Mesothelial cell of epicardium (in vitro differentiated cells): ENCODE measurements at regions not wholly inside any gene's neighbourhood (a gene's known extent, or its start where the extent isn't known, plus 50 kb on each side); places are given as distances from the start of the nearest gene placed in this dataset.

ENCODE experiments used
- DNase-seq, 2 experiments: peaks; one replicate each; pipeline ENCODE4 v3.0.0; 2021; ENCODE audit warnings: low spot score in 2 of 2; ENCODE audit not compliant: unreplicated experiment in 2 of 2
- H3K27ac Mint-ChIP-seq: 2 replicates; pipeline ENCODE4 v1.8.0; 2021; ENCODE audit warnings: mixed read lengths
- H3K27me3 Mint-ChIP-seq: 2 replicates; pipeline ENCODE4 v1.8.0; 2021; ENCODE audit warnings: low read depth, mixed read lengths
- H3K36me3 Mint-ChIP-seq: 2 replicates; pipeline ENCODE4 v1.8.0; 2021; ENCODE audit warnings: mixed read lengths
- H3K4me1 Mint-ChIP-seq: 2 replicates; pipeline ENCODE4 v1.8.0; 2021; ENCODE audit warnings: mixed read lengths
- H3K4me3 Mint-ChIP-seq: 2 replicates; pipeline ENCODE4 v1.8.0; 2021; ENCODE audit warnings: mild to moderate bottlenecking, moderate library complexity, mixed read lengths
- H3K9me3 Mint-ChIP-seq: 2 replicates; pipeline ENCODE4 v1.8.0; 2021; ENCODE audit warnings: mixed read lengths
- CTCF ChIP-seq: fragments of 200-600 bp; sonication (generic); IDR thresholded peaks from one replicate; pipeline ENCODE4 v1.5.0; 2021; ENCODE audit warnings: antibody characterized with exemption; ENCODE audit not compliant: unreplicated experiment

GRCh38 chr7:138184191-138184590 lies 107.9 kb downstream of the AKR1D1 start:
- Mint-ChIP-seq H3K9me3 (peaks cover 17% of the 10 kb centered on the region), H3K4me3 (no peak overlapping the region), H3K36me3 (peaks cover 3% of the 10 kb centered on the region), H3K27ac (no peak overlapping the region), H3K27me3 (no peaks in the 10 kb centered on the region), H3K4me1 (no peaks in the 10 kb centered on the region)
- TF ChIP-seq CTCF, result no peak
- DNase-seq, result no peak

GRCh38 chr7:138185132-138185908 lies 109.1 kb downstream of the AKR1D1 start:
- TF ChIP-seq CTCF, result no peak
- no peak overlapping the region for H3K4me3 Mint-ChIP-seq
- DNase-seq, result no peak
- H3K36me3 Mint-ChIP-seq, result peaks cover 3% of the 10 kb centered on the region
- H3K9me3 Mint-ChIP-seq, result peaks cover 16% of the 10 kb centered on the region
- no peaks in the 10 kb centered on the region for H3K27me3 Mint-ChIP-seq
- H3K27ac Mint-ChIP-seq, result no peak overlapping the region
- H3K4me1 Mint-ChIP-seq, result no peaks in the 10 kb centered on the region

GRCh38 chr7:138186951-138187351 lies 110.7 kb downstream of the AKR1D1 start:
- Mint-ChIP-seq H3K4me3 (no peak overlapping the region), H3K9me3 (peaks cover 19% of the 10 kb centered on the region), H3K27me3 (no peaks in the 10 kb centered on the region), H3K36me3 (peaks cover 3% of the 10 kb centered on the region), H3K27ac (no peak overlapping the region), H3K4me1 (no peaks in the 10 kb centered on the region)
- no peak for DNase-seq
- TF ChIP-seq CTCF, result no peak

GRCh38 chr7:138188290-138188858 lies 112.1 kb downstream of the AKR1D1 start:
- Mint-ChIP-seq H3K4me1 (no peaks in the 10 kb centered on the region), H3K9me3 (peaks cover 19% of the 10 kb centered on the region), H3K27ac (no peak overlapping the region)

GRCh38 chr7:138194567-138194966 lies 118.3 kb downstream of the AKR1D1 start:
- H3K36me3 Mint-ChIP-seq, result no peaks in the 10 kb centered on the region
- H3K9me3 Mint-ChIP-seq, result peaks cover 3% of the 10 kb centered on the region
- H3K4me1 Mint-ChIP-seq, result peaks cover 20% of the 10 kb centered on the region
- no peaks in the 10 kb centered on the region for H3K27me3 Mint-ChIP-seq
- H3K27ac Mint-ChIP-seq, result no peak overlapping the region
- no peak overlapping the region for H3K4me3 Mint-ChIP-seq
- no peak for DNase-seq
- TF ChIP-seq CTCF, result no peak

More at GRCh38 chr7:138188290-138188858, 112.1 kb downstream of the AKR1D1 start:
- H3K4me3 Mint-ChIP-seq, result no peak overlapping the region
- TF ChIP-seq CTCF, result no peak
- H3K27me3 Mint-ChIP-seq, result no peaks in the 10 kb centered on the region
- H3K36me3 Mint-ChIP-seq, result peaks cover 3% of the 10 kb centered on the region
- DNase-seq, result no peak
